SK-N-SH (cell line): ENCODE measurements at regions not wholly inside any gene's neighbourhood (a gene's known extent, or its start where the extent isn't known, plus 50 kb on each side); places are given as distances from the start of the nearest gene placed in this dataset.

Experiments used
- CTCF ChIA-PET: fragments of 300-600, 350-600 bp; formaldehyde crosslinking; extraction: SDS; loops from one replicate; lab custom pipeline; 2021; lab: Yijun Ruan, JAX
- POLR2A ChIA-PET: fragments of 350-600 bp; sonication (Branson Sonifier 250); formaldehyde crosslinking; extraction: SDS; loops from one replicate; lab custom pipeline; 2020; ENCODE audit warnings: antibody characterized with exemption, inconsistent platforms; lab: Yijun Ruan, JAX
- DNase-seq: peaks from one replicate; pipeline ENCODE4 v3.0.0; 2012
- H2AFZ ChIP-seq: fragments of 200-600 bp; sonication (generic); 2 replicates; pipeline ENCODE4 v1.8.1; 2016; ENCODE audit warnings: antibody characterized with exemption, mild to moderate bottlenecking, low read depth
- H3F3A ChIP-seq: fragments of 200-600 bp; sonication (generic); replicated peaks from 2 replicates; pipeline ENCODE3; 2016; ENCODE audit warnings: antibody characterized with exemption, mild to moderate bottlenecking; ENCODE audit not compliant: insufficient read depth
- H3K27ac ChIP-seq, 2 experiments: fragments of 200-500 bp in 1 of 2; fragments of 200-600 bp in 1 of 2; sonication (Bioruptor generic) in 1 of 2; sonication (generic), shearing (Covaris generic) in 1 of 2; 2 replicates each; pipeline versions ENCODE4 v1.5.1 to v1.6.1; 2014 to 2016; ENCODE audit warnings: low read depth in 2 of 2, inconsistent platforms in 1 of 2, low read length in 1 of 2, mild to moderate bottlenecking in 1 of 2, mixed read lengths in 1 of 2
- H3K27me3 ChIP-seq: fragments of 200-600 bp; sonication (generic), shearing (Covaris generic); 2 replicates; pipeline ENCODE4 v1.6.1; 2016; ENCODE audit warnings: mixed run types; ENCODE audit not compliant: insufficient read depth
- H3K36me3 ChIP-seq, 2 experiments: fragments of 200-500 bp in 1 of 2; fragments of 200-600 bp in 1 of 2; sonication (Bioruptor generic) in 1 of 2; sonication (generic) in 1 of 2; replicated peaks in 1 of 2; 2 replicates each; pipeline versions ENCODE3 to v1.5.1; 2014 to 2016; ENCODE audit warnings: low read length in 1 of 2, mild to moderate bottlenecking in 1 of 2; ENCODE audit not compliant: insufficient read depth in 2 of 2, control insufficient read depth in 1 of 2
- H3K4me1 ChIP-seq, 2 experiments: fragments of 200-500 bp in 1 of 2; fragments of 200-600 bp in 1 of 2; sonication (Bioruptor generic) in 1 of 2; sonication (generic), shearing (Covaris generic) in 1 of 2; 2 replicates each; pipeline versions ENCODE4 v1.5.1 to v1.6.1; 2014 to 2016; ENCODE audit warnings: low read depth in 1 of 2, low read length in 1 of 2, mixed run types in 1 of 2; ENCODE audit not compliant: insufficient read depth in 2 of 2, control insufficient read depth in 1 of 2
- H3K4me2 ChIP-seq: fragments of 200-600 bp; sonication (generic), shearing (Covaris generic); 2 replicates; pipeline ENCODE4 v1.6.1; 2017; ENCODE audit warnings: mixed run types
- H3K4me3 ChIP-seq, 2 experiments: fragments of 200-500 bp in 1 of 2; fragments of 200-600 bp in 1 of 2; sonication (Bioruptor generic) in 1 of 2; sonication (generic), shearing (Covaris generic) in 1 of 2; 2 replicates each; pipeline versions ENCODE4 v1.5.1 to v1.8.1; 2014 to 2016; ENCODE audit warnings: low read depth in 2 of 2, inconsistent platforms in 1 of 2, low read length in 1 of 2, mild to moderate bottlenecking in 1 of 2, mixed read lengths in 1 of 2, moderate library complexity in 1 of 2
- H3K79me2 ChIP-seq: fragments of 200-600 bp; sonication (generic); 2 replicates; pipeline ENCODE4 v1.8.1; 2017; ENCODE audit warnings: mild to moderate bottlenecking; ENCODE audit not compliant: insufficient read depth
- H3K9ac ChIP-seq: fragments of 200-600 bp; sonication (generic); 2 replicates; pipeline ENCODE4 v1.6.1; 2017; ENCODE audit warnings: mixed run types
- H3K9me2 ChIP-seq: fragments of 200-600 bp; sonication (generic); 2 replicates; pipeline ENCODE4 v1.6.1; 2017; ENCODE audit warnings: mixed run types
- H3K9me3 ChIP-seq: fragments of 200-600 bp; sonication (generic); 2 replicates; pipeline ENCODE4 v1.6.1; 2017; ENCODE audit warnings: mixed run types, mild to moderate bottlenecking, moderate library complexity
- H4K20me1 ChIP-seq: fragments of 200-600 bp; sonication (generic); 2 replicates; pipeline ENCODE4 v1.6.1; 2017; ENCODE audit warnings: mild to moderate bottlenecking, mixed run types; ENCODE audit not compliant: insufficient read depth
- ELF1 ChIP-seq: IDR thresholded peaks from 2 replicates; pipeline ENCODE4 v1.4.0; 2012
- FOXJ3 ChIP-seq: sonication (generic); formaldehyde crosslinking; IDR thresholded peaks from 2 replicates; pipeline ENCODE4 v1.5.1; 2020; ENCODE audit warnings: mild to moderate bottlenecking, missing genetic modification reagents
- GABPA ChIP-seq: IDR thresholded peaks from 2 replicates; pipeline ENCODE4 v1.4.0; 2012; ENCODE audit warnings: low read depth, mild to moderate bottlenecking
- POLR2AphosphoS5 ChIP-seq: IDR thresholded peaks from 2 replicates; pipeline ENCODE4 v1.6.1; 2012; ENCODE audit warnings: low read depth, low read length
- RFX5 ChIP-seq: IDR thresholded peaks from 2 replicates; pipeline ENCODE4 v1.6.1; 2012; ENCODE audit warnings: mild to moderate bottlenecking, improper control_type of control experiment, low read length
- RXRA ChIP-seq: IDR thresholded peaks from 2 replicates; pipeline ENCODE4 v1.4.0; 2012; ENCODE audit warnings: low read depth, mild to moderate bottlenecking, borderline replicate concordance
- SMC3 ChIP-seq: IDR thresholded peaks from 2 replicates; pipeline ENCODE4 v1.6.1; 2012; ENCODE audit warnings: low read depth, low read length, improper control_type of control experiment
- TAF1 ChIP-seq: IDR thresholded peaks from 2 replicates; pipeline ENCODE4 v1.6.1; 2012; ENCODE audit warnings: low read depth, mild to moderate bottlenecking, low read length, moderate library complexity, borderline replicate concordance
- TEAD4 ChIP-seq: IDR thresholded peaks from 2 replicates; pipeline ENCODE4 v1.4.0; 2012; ENCODE audit warnings: mild to moderate bottlenecking, borderline replicate concordance; ENCODE audit not compliant: insufficient read depth
- WGBS: methylation state at CpG from one replicate; pipeline ENCODE4 v1.1.6; 2017; ENCODE audit warnings: low lambda C conversion rate; 5-methylcytosine and 5-hydroxymethylcytosine counted together
- TF ChIP-seq, protein P1 (sequence below): fragments of 150-350 bp; IDR thresholded peaks from 2 replicates; pipeline ENCODE4 v1.6.1; 2016; ENCODE audit warnings: mild to moderate bottlenecking, low read depth, low read length
- TF ChIP-seq, protein P2 (sequence below): fragments of 150-350 bp; IDR thresholded peaks from 2 replicates; pipeline ENCODE4 v1.6.1; 2017; ENCODE audit warnings: antibody characterized with exemption, low read length, low read depth, borderline replicate concordance
- TF ChIP-seq, protein P3 (sequence below): fragments of 200-600 bp; sonication (generic); IDR thresholded peaks from 2 replicates; pipeline ENCODE4 v1.6.1; 2017; ENCODE audit warnings: antibody characterized with exemption, mild to moderate bottlenecking, moderate library complexity

DNA sequence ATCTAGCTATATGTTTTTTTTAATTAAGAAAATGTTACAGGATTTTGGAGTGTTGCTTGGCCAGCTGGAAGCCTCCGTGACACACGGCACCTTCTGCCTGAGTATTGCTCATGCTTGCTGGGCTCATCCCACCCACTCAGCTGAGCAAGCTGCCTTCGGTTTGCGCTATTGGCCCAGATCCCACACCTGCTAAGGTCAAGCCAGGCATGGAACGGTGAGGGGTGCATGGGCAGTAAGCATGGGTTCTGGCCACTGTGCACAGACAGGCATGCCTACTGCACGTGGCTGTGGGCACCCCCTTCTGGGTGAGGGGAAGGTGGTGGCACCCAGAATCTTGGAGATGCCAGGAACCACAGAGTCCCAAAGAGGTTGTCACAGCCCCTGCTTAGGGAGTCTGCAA lies 1178.4 kb upstream of the PCDH7 start:
- ChIA-PET CTCF (no interaction called here), POLR2A (no interaction called here)
- H2AFZ ChIP-seq: no peak overlapping the region
- no peak overlapping the region for H3K27ac ChIP-seq
- no peaks in the 10 kb centered on the region for H3F3A ChIP-seq
- no peaks in the 10 kb centered on the region for H3K9me3 ChIP-seq
- no peaks in the 10 kb centered on the region for H3K36me3 ChIP-seq
- TF ChIP-seq, protein P1, sequence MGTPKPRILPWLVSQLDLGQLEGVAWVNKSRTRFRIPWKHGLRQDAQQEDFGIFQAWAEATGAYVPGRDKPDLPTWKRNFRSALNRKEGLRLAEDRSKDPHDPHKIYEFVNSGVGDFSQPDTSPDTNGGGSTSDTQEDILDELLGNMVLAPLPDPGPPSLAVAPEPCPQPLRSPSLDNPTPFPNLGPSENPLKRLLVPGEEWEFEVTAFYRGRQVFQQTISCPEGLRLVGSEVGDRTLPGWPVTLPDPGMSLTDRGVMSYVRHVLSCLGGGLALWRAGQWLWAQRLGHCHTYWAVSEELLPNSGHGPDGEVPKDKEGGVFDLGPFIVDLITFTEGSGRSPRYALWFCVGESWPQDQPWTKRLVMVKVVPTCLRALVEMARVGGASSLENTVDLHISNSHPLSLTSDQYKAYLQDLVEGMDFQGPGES: no peak
- no peak overlapping the region for H3K4me3 ChIP-seq
- H3K27me3 ChIP-seq: no peaks in the 10 kb centered on the region
- 35% methylated on average over 4 of the region's 6 CpGs for WGBS
- H3K79me2 ChIP-seq: no peaks in the 10 kb centered on the region
- DNase-seq: no peak
- no peak overlapping the region for H3K4me2 ChIP-seq
- H3K9ac ChIP-seq: no peak overlapping the region
- no peaks in the 10 kb centered on the region for H3K9me2 ChIP-seq
- no peaks in the 10 kb centered on the region for H3K4me1 ChIP-seq
- no peaks in the 10 kb centered on the region for H4K20me1 ChIP-seq

DNA sequence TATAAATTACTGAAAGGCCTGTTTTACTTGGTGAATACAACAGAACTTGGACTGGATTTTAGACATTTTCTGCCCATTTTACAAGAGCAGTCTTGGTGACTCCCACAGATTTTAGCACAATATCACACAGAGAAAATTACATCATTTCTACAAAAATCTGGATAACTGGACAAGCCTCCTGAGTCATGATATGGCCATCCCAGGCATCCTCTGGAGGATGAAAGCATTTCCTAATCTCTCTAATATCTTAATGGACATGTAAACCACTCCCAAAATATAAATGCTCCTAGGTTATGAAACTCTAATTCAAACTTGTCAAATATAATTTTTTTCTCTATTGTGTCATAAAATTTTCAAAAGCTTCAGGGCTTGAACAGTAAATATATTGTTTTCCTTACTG lies 1170.8 kb upstream of the PCDH7 start:
- no peak for DNase-seq
- ChIA-PET CTCF (no interaction called here), POLR2A (no interaction called here)
- no peaks in the 10 kb centered on the region for H3K79me2 ChIP-seq
- no peaks in the 10 kb centered on the region for H3K27me3 ChIP-seq
- no peaks in the 10 kb centered on the region for H3F3A ChIP-seq
- TF ChIP-seq TEAD4 (no peak), POLR2AphosphoS5 (no peak)
- no peak overlapping the region for H2AFZ ChIP-seq
- no peaks in the 10 kb centered on the region for H4K20me1 ChIP-seq
- H3K9me3 ChIP-seq: no peaks in the 10 kb centered on the region
- no peak overlapping the region for H3K4me3 ChIP-seq
- H3K4me2 ChIP-seq: no peak overlapping the region
- H3K4me1 ChIP-seq: no peaks in the 10 kb centered on the region; a peak in 2 of 4 replicates
- H3K9me2 ChIP-seq: no peaks in the 10 kb centered on the region
- no peaks in the 10 kb centered on the region for H3K36me3 ChIP-seq
- no peak overlapping the region for H3K27ac ChIP-seq
- H3K9ac ChIP-seq: no peak overlapping the region

DNA sequence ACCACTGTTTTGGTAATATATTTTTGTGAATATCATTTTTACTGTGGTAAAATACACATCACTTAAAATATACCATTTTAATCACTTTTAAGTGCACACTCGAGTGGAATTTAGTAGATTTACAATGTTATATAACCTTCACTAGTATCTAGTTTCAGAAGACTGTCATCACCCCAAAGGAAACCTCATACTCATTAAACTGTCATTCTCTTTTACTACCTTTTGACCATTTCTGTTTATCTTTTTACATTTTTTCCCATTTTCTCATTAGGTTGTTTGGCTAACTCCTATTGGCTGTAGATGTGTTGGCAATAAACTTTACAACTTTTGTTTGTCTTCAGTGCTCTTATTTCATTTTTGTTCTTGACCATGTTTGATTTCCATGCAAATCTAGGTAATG lies 1168.3 kb upstream of the PCDH7 start:
- POLR2A ChIA-PET: no interaction called here

More for the DNA sequence above, 1168.3 kb upstream of the PCDH7 start:
- no peaks in the 10 kb centered on the region for H3K36me3 ChIP-seq
- H3K9me2 ChIP-seq: no peaks in the 10 kb centered on the region
- no peaks in the 10 kb centered on the region for H3F3A ChIP-seq
- TF ChIP-seq RXRA (no peak), RFX5 (no peak), TAF1 (no peak), GABPA (no peak), FOXJ3 (no peak), ELF1 (no peak), SMC3 (no peak)
- TF ChIP-seq, protein P2, sequence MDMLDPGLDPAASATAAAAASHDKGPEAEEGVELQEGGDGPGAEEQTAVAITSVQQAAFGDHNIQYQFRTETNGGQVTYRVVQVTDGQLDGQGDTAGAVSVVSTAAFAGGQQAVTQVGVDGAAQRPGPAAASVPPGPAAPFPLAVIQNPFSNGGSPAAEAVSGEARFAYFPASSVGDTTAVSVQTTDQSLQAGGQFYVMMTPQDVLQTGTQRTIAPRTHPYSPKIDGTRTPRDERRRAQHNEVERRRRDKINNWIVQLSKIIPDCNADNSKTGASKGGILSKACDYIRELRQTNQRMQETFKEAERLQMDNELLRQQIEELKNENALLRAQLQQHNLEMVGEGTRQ: no peak
- TF ChIP-seq, protein P3, sequence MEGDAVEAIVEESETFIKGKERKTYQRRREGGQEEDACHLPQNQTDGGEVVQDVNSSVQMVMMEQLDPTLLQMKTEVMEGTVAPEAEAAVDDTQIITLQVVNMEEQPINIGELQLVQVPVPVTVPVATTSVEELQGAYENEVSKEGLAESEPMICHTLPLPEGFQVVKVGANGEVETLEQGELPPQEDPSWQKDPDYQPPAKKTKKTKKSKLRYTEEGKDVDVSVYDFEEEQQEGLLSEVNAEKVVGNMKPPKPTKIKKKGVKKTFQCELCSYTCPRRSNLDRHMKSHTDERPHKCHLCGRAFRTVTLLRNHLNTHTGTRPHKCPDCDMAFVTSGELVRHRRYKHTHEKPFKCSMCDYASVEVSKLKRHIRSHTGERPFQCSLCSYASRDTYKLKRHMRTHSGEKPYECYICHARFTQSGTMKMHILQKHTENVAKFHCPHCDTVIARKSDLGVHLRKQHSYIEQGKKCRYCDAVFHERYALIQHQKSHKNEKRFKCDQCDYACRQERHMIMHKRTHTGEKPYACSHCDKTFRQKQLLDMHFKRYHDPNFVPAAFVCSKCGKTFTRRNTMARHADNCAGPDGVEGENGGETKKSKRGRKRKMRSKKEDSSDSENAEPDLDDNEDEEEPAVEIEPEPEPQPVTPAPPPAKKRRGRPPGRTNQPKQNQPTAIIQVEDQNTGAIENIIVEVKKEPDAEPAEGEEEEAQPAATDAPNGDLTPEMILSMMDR: no peak
- H3K9ac ChIP-seq: no peak overlapping the region
- WGBS: 3% methylated on average over 1 of the region's 1 CpG
- H2AFZ ChIP-seq: no peak overlapping the region
- no peak overlapping the region for H3K27ac ChIP-seq
- H3K27me3 ChIP-seq: no peaks in the 10 kb centered on the region
- no peaks in the 10 kb centered on the region for H4K20me1 ChIP-seq
- CTCF ChIA-PET: no interaction called here
- no peak overlapping the region for H3K4me2 ChIP-seq
- no peaks in the 10 kb centered on the region; a peak in 2 of 4 replicates for H3K4me1 ChIP-seq
- H3K79me2 ChIP-seq: no peaks in the 10 kb centered on the region
- no peak for DNase-seq
- H3K9me3 ChIP-seq: no peaks in the 10 kb centered on the region
- no peak overlapping the region for H3K4me3 ChIP-seq
